Activated gamma-delta T cell (primary cell): ENCODE measurements at regions not wholly inside any gene's neighbourhood (a gene's known extent, or its start where the extent isn't known, plus 50 kb on each side); places are given as distances from the start of the nearest gene placed in this dataset.

Experiments
- DNase-seq: peaks from one replicate; lab custom pipeline; 2025; lab: John Stamatoyannopoulos, UW

DNA sequence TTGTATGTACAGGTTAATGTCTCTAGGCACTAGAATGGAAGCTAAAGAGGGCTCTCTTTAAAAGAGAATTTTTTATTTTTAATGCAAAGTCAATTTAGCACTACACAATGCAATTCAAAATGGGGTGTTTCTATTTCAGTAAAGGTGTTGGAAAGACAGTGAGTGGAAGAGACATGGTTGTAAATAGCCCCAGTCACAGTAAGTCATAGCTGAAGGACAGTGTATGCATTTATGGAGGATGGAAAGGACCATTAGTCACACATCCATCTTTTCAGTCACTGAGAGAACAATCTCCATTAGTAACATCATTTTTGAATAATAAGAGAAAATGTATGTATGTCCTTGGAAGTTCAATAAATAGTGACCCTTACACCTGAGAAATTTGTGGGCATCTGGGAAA is 148.0 kb downstream of the PDHA2 start:
- no peak for DNase-seq

DNA sequence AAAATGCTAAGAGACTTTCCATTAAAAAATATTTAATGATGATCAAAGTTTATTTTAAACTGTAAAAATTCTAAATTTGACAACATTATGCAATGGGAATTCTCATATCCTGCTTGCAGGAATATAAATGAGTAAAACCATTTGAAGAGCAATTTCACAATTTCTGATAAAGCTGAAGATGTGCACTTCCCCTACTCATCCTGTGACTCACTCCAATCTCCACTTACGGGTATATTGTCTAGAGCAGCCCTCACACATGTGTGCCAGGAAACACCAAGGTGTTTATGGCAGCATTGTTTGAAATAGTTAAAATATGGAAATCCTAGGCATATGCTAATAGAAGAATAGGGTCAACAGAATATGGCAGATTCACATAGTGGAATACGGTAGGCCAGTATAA is 158.4 kb downstream of the PDHA2 start:
- no peak for DNase-seq

DNA sequence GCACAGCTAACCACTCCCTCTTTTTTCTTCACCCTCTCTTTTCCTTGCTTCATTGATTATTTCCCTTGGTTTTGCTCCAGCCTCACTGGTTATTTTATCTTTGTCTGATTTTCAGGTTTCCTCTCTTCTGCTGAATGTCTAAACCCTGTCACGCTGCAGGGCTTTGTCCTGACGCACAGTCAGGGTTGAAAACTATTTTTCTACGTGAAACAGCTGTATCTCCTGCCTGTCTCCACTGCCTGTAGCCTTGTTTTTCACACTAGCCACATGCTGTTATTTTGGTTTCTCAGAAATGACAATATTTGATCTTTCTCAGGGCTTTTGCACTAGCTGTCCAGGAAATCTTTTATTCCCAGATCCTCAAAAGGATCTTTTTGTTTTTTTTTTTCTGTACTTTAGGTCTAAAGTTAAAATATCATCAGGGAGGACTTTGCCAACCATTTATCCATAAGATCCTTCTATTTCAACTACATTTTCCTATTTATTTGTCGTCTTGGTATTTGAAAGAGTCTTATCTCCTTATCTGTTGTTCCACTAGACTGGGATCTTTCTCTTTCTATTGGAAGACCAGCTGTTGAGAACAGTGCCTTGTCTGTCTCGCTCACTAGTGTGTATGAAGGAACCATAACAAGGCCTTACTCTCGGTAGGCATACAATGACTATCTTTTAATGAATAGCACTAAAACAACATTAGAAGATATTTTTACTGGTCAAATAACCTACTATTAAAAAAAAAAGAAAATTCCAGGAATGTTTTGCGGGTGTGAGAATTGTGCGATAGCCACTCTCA is 164.3 kb downstream of the PDHA2 start:
- DNase-seq, result no peak

DNA sequence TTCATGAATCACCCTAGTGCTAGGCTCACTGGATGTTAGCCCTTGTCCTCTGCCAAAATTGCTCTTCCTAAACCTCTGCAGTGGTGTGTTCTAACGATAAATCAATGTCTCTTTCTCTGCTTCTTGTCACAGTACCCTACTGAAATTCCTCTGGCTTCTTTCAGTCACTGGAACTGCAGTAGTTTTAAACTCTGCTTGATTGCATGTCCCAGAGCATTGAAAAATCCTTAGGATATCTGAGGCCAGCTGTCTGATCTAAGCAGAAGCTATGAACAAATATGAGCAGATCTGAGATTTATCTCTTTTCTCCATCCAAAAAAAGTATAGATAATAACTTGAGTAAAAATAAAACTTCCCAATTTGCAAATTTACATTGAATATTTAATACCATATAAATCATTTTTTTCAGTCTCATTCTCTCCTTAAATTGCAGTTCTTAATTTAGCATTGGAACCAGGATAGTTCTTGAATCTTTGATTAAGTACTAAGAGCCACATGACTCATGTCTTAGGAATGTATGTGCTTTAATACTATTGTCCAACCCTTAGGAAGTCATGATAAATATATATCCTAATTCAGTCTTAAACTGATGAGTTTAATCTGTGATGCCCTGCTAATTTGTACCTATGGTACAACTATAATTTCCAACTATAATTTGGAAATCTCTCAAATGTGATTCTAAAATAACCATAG is 169.7 kb downstream of the PDHA2 start:
- DNase-seq, result no peak

DNA sequence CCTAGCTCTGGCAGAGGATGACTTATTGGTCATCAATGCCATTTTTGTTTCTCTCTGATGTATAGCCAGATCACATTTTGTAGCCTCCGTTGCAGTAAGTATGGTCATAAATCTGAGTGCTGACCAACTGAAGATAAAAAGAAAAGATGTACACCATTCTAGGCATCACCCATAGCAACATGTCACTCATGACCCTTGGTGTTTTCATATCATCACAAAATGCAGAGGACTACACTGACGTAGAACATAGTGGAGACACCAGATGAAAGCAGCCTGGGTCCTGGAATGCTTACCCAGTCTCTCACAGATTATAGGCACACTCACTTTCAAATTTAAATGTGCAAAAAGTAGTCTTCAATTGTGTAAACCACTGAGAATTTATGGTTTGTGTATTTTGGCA is 172.8 kb downstream of the PDHA2 start:
- no peak for DNase-seq

DNA sequence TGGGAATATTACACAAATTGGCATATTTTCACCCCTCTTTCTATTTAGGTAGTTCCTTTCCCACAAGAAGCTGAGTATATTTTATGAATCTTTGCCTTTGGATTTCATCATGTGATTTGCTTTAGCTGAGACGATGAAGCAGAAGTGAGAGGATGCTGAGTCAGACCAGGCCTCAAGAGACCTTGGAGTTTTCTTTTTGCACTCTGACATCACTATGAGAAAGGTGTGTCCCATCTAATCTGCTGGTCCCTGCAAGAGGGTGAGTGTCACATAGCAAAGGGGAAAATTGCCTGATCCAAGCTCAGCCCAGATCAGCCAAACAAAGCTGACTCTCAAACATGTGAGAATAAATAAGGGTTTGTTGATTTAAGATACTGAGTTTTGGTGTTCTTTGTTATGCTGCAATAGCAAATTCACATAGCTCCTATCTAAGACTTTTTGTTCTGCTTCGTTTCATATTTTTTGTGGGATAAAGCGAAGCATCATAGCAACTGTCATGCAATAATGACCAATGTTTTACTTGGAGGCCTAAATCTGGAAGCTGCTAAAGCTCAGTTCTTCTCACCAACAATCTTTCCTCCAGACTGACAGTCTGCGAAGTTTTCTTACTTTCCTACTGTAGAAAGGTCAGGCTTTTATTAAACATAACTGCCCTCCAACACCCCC is 176.9 kb downstream of the PDHA2 start:
- no peak for DNase-seq

DNA sequence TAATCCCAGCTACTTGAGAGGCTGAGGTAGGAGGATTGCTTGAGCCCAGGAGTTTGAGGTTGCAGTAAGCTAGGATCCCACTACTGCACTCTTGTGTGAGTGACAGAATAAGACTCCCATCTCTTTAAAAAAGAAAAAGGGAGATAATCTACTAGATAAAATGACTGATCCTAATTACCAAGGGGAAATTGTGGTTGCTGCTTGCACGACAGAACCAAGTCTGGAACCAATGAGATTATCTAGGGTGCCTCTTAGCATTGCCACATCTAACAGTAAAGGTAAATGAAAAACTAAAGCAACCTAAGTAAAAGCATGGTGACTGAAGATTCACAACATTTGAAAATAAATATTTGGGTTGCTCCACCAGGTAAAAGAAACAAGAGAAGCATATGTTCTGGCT is 185.1 kb downstream of the PDHA2 start:
- DNase-seq, result no peak

DNA sequence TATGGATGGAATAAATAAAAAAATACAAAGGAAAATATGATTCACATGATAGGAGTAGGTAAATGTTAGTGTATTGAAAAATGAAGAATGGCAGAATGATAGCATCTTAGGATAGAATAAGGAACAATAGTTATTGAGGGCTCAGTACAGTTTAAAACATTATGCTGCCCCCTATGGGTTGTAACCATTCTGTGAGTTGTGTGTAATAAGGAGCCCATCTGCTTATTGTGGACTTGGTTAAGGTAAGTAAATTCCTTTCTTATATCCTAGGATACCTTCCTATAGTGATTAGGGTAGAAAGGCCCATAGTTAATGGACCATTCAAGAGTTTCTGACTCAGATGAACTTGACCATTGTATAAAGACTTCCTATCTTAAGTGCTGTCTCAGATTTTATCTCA is 195.8 kb downstream of the PDHA2 start:
- DNase-seq, result no peak

DNA sequence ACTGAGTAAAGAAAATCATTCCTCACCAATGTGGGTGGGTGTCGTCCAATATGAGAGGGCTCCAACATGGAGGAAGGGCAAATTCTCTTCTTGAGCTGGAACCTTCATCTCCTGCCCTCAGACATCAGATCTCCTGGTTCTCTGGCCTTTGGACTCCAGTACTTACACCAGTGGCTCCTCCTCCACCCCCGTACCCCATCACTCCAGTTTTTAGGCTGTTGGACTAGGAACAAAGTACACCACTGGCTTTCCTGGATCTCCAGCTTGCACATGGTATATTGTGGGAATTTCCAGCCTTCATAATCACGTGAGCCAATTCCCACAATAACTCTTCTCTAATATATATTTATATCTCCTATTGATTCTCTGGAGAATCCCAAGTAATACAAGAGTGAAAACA is 196.9 kb downstream of the PDHA2 start:
- no peak for DNase-seq

DNA sequence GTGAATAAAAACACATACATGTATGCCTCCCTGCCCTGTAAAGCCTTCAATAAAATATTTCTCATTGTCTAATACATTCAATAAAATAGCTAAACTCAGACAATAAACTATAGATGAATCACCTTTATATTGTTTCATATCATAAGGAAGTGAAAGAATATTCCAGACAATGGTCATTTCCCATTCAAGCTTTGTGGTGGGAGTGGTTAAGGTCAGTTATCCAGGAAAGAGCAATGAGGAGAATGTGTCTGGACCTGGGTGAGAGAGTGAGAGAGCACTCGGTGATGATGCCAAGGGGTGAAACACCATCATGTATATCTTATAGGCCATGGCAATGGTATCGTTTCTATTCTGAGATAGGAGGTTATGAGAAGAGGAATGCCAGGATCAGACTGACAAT is 197.8 kb downstream of the PDHA2 start:
- no peak for DNase-seq

DNA sequence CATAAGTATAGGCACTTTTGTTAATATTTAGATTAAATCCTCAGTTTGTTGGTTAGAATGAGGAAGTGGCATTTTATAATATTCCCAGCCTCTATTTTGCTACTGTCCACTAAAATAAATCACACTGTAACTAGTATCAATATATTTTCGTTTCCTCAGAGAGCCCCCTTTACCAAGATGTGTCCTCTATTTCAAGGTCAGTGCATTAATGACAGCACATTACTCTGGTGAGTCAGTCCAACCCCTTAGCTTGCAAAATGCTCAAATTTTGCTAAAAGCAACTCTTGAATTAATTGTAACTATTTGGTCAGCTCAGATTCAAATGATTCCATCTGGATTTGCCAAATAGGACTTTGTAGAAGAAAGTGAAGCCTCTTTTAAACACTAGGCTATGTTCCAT is 199.3 kb downstream of the PDHA2 start:
- DNase-seq, result no peak

DNA sequence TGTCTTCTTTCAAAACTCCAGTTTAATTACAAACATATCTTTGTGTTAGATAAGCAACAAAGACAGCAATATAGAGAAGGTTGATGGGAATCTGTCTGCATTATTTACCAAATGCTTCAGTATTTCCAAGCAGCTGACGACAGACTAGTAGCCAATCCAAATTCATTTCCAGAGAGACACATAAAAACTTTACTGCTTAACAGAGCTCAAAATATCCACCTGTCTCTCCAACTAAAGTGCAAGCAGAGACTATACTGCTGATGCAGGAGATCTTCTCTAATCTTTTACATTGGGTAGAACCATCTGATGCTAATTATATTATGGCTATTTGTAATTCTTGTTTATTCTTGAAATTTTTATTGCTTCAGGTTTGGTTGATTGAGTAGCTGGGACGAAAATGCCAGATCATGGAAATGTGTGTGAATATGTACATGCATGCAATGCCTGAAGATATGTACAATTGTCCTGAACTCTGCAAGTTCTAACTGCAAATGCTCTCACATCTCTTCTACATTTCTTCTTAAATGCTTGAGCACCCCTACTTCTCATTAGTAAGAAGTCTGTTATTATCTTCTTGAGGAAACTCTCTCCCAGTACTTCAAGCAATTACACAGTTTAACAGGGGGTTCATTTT is 200.0 kb downstream of the PDHA2 start:
- no peak for DNase-seq

DNA sequence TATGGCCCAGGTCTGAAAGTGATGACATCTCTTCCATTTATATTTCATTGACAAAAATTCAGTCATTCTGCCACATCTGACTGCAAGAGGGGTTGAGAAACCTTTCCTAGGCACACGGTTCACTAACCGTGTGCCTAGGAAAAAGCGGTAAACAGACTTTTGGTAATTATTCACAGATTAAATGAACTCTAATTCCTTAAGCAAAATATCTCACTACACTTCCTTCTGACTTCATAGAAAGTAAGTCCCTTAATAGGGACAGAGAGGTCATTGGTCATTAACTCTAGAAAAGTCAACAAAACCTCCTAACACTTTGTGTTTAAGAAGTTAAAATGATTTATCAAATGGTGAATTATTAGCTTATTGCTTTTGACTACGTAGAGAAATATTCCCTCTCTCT is 205.1 kb downstream of the PDHA2 start:
- no peak for DNase-seq

DNA sequence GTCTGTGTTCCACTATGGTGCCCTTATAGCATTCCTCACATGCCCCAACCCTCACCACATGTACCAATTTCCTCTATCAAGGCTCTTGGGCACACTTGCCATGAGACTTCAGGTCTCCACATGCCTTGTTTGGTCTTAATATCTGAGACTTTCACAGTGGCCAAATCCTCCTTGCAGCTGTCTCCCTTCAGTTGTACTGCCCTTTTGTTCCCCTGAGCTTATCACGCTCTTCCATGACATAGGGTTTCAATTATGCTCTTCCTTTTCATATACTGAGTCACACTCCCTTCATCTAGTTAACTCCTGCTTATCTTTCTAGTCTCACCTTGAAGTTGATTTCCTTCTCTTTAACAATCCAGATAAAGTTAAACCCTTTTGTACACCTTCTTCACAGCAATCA is 212.9 kb downstream of the PDHA2 start:
- no peak for DNase-seq

DNA sequence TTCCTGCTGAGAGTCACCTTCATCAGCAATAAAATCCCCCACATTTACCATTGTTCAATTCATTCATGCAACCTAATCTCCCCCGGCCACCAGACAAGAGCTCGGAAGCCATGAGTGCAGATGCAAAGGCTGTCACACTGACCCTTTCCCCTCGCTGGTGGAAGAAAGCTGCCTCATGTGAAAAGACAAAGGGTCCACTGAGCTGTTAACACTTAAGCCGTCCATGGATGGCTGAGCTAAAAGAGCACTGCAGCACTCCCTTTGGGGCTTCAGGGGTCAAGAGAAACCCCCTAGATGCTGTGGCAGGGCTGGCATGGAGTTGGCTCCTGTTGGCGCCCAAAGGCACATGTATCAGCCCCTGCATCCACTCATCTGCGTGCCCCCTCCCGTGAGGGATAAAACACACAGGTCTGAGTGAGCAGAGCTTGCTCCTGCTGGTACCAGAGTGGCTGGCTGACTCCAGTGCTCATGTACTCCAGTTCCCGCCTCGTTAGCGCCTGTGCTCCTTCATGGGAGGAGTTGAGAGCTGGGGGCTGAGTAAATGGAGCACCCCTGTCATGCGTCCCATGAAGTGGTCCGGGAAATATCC is 216.5 kb downstream of the PDHA2 start:
- DNase-seq, result no peak

DNA sequence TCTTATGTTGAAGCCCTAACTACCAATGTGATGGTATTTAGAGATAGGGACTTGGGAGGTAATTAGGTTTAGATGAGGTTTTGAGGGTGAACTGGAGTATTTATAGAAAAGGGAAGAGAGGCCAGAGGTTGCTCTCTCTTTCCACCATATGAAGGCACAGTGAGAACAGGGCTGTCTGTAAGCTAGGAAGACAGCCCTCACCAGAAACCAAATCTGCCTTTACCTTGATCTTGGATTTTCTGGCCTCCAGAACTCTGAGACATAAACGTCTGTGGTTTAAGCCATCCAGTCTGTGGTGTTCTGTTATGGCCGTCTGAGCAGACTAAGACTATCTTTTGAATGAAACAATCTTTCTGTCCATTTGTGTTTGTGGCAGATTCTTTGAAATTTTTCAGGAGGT is 223.7 kb downstream of the PDHA2 start:
- no peak for DNase-seq

DNA sequence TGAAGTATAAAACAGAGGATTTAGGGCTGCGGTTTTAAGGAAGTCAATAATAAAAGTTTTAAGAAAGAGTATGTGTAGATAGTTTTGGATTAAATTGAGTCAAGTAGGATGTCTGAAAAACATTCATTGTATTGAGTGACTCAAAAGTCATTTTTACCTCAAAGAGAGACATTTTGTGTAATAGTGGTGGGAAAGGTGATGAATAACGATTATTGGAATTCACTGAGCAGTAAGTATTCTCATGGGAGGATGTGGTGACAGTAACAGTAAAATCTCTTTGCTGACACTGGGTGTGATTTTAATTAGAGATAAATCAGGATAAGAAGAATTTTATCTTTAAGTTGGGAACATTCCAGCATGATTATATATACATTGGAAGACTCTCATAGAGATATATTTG is 233.6 kb downstream of the PDHA2 start:
- DNase-seq, result no peak

DNA sequence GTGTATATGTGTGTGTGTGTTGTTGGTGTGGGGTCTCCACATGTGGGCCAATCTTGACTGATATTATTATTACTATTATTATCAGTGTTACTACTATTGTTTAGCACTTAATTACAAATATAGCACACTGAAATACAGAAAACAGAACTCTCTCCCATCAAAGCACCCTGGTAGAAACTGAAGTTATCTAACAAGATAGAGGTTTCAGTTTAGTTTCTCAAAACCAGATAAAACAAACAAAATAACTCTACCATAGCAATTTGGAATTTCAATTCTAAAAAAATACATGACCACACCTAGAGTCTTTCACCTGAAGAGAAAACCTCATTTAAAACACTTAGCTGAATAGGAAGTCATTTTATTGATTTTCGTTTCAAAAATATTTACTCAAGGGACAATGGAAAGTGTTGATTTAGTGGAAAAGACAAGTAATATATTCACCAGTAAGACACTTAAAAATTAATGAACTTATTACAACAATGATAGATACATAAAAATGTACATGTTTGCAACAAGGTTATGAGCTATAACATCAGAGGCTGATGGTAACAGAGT is 252.3 kb downstream of the PDHA2 start:
- DNase-seq, result no peak

DNA sequence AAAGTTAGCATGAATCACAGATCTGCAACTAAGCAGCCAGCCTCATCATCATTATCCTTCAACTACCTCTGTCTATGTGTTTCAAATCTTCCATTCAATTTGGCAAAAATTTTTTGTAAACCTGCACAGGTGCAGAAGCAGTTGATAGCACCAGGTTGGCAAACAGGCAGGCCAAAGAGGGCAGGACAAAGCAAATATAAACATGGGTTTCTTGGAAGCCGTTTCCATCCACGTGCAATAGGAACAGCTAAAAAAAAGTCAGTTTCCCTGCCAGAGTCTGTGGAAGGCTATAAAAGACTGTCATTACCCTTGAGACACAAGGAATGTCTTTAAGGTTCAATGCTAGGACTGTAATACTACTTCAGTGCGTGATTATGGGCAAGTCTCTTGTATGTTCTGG is 253.2 kb downstream of the PDHA2 start:
- no peak for DNase-seq

DNA sequence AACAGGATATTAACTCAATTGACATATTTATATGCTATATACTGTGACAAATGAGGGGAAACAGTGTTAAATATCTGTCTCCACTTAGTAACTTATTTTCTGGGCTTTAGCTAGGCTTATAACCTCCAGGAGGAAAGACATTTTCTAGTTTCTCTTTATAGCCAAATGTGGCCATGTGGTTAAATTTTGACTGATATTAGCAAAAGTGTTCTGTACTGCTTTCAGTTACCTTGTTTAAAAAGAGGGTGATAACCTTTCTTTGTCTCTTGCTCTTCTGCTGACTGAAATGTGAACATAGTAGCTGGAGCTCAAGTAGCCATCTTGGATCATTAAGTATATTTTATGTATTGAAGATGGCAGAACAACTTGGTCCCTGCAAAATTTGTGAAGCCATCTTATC is 253.7 kb downstream of the PDHA2 start:
- DNase-seq, result no peak

DNA sequence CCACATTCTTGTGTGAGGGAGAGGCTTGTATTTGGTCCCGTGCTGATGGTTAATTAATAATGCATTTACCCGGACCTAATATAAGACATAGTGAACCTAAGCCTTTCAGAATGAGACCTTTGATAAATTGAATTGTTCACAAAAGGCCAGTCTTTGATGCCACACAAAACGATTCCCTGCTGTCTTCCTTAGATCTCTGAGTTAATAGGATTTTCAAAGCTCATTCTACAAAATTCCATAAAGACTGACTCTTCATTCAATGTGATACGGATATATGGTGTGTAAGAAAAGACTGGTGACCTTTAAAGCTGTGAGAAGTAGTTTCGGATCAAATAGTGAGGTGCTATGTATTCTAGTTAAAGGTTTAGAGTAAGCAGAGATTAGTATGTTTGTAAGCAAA is 254.3 kb downstream of the PDHA2 start:
- no peak for DNase-seq

DNA sequence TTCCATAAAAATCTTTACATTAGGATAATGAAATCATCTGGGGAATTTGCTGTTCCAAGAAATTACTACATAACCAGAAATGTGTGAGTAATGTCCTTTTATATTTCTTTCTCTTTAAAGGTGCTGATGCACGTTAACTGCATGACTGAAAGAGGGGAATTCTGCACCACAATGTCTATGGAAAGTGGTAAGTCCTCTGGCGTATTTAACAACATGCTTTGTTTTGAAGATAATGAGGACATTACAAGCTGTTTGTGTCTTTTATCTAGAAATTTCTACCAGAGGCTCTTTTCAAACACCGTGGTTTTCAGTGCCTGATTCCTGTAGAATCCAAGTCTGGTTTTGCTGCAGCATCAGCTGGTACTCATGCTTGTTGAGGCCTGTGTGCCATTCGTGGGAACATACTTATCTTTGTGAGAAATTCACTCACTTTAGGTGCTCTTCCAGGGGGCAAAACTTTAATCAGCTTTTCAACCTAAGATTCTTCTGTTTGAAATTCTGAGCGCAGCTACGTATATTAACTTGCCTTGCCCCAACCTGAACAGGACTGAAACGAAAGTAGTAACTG is 257.2 kb downstream of the PDHA2 start:
- DNase-seq, result no peak
